BJ (cell line): ENCODE measurements at regions not wholly inside any gene's neighbourhood (a gene's known extent, or its start where the extent isn't known, plus 50 kb on each side); places are given as distances from the start of the nearest gene placed in this dataset.
A peak's percentile ranks its signal among the peaks of the same experiment; 100 is the strongest.

Experiments used
- CTCF ChIA-PET: fragments of 350-600 bp; formaldehyde crosslinking; extraction: SDS; loops from one replicate; lab custom pipeline; 2021; ENCODE audit warnings: antibody characterized with exemption, inconsistent platforms; lab: Yijun Ruan, JAX
- POLR2A ChIA-PET: fragments of 300-600 bp; sonication (Branson Sonifier 250); formaldehyde crosslinking; extraction: SDS; loops from one replicate; lab custom pipeline; 2021; ENCODE audit warnings: antibody characterized with exemption; lab: Charles Lee
- DNase-seq: peaks from one replicate; pipeline ENCODE4 v3.0.0-alpha.2; 2011; ENCODE audit warnings: low read depth
- H3K27me3 ChIP-seq: 2 replicates; pipeline ENCODE4 v1.6.0; 2011; ENCODE audit warnings: low read length; ENCODE audit not compliant: control insufficient read depth, insufficient read depth
- H3K36me3 ChIP-seq: 2 replicates; pipeline ENCODE4 v1.5.1; 2011; ENCODE audit warnings: low read length; ENCODE audit not compliant: control insufficient read depth, insufficient read depth
- H3K4me3 ChIP-seq: 2 replicates; pipeline ENCODE4 v1.5.1; 2011; ENCODE audit warnings: low read depth, mild to moderate bottlenecking, control low read depth, low read length
- CTCF ChIP-seq: IDR thresholded peaks from 2 replicates; pipeline ENCODE4 v1.5.1; 2011; ENCODE audit warnings: low read depth, mild to moderate bottlenecking, control low read depth, inconsistent platforms, low read length, moderate library complexity; ENCODE audit not compliant: insufficient read depth

DNA sequence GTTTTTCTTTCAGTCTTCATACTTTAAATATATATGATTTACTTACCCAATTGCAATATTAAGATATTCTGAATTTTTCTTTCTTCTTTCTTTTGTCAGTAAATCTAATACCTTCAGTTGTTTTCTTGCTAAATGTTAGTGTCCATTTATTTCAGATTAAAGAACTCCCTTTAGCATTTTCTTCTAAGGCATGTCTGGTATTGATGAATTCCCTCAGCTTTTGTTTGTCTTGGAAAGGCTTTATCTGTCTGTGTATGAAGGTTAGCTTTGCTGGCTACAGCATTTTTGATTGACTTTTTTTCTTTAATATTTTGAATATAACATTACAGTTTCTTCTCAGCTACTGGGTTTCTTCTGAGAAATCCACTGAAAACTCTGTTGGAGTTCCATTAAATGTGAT, 64.0 kb upstream of the PLSCR4 start:
- no peak for TF ChIP-seq CTCF
- no peak overlapping the region for H3K4me3 ChIP-seq
- no peaks in the 10 kb centered on the region for H3K36me3 ChIP-seq
- no peaks in the 10 kb centered on the region for H3K27me3 ChIP-seq
- no peak for DNase-seq
- CTCF ChIA-PET, result interaction anchor here (1.1 to 3.5 kb wide), 3 partner anchors 12 to 126 kb away, joined by 3 to 15 read pairs (median 6); no protein-coding TSS in a partner anchor
- POLR2A ChIA-PET, result no interaction called here

DNA sequence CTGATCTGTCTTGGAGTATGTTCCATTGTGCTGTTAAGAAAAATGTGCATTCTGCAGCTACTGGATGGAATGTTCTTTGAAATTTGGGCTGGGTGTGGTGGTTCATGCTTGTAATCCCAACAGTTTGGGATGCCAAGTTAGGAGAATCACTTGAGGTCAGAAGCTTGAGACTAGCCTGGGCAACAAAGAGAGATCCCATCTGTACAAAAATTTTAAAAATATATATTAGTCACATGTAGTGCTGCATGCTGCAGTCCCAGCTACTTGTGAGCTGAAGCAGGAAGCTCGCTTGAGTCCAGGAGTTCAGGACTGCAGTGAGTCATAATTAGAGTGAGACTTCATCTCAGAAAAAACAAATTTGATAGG, 62.8 kb upstream of the PLSCR4 start:
- Histone ChIP-seq H3K27me3 (no peaks in the 10 kb centered on the region), H3K36me3 (no peaks in the 10 kb centered on the region), H3K4me3 (no peak overlapping the region)
- peak; percentile 64 for DNase-seq
- ChIA-PET CTCF (interaction anchor here (0.8 to 3.5 kb wide), 8 partner anchors 11 to 218 kb away, joined by 3 to 15 read pairs (median 4); no protein-coding TSS in a partner anchor), POLR2A (no interaction called here)
- TF ChIP-seq CTCF, result no peak

DNA sequence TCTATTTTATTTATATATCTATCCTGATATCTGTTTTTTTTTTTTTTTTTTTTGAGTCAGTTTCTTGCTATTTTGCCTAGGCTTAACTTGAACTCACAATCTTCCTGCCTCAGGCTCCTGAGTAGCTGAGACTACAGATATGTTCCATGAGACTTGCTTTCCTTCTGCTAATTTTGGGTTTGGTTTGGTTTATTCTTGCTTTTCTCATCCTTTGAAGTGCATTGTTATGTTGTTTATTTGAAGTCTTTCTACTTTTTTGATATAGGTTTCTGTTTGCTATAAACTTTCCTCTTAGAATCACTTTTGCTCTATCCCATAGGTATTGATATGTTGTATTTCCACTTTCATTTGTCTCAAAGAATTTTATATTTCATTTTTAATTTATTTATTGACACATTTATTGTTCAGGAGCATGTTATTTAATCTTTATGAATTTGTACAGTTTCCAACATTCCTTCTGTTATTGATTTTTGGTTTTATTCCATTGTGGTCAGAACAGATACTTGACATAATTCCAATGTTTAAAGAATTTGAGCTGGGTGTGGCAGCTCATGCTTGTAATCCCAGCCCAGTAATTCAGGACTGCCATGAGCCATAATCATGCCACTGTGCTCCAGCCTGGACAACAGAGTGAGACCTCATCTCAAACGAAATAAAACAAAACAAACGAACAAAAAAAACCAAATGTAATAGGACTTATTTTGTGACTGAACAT, 62.3 kb upstream of the PLSCR4 start:
- POLR2A ChIA-PET, result no interaction called here
- H3K4me3 ChIP-seq, result no peak overlapping the region
- CTCF ChIA-PET, result interaction anchor here (0.8 to 3.5 kb wide), 8 partner anchors 11 to 219 kb away, joined by 3 to 15 read pairs (median 4); no protein-coding TSS in a partner anchor
- peak; percentile 49 for DNase-seq
- H3K36me3 ChIP-seq, result no peaks in the 10 kb centered on the region
- no peak for TF ChIP-seq CTCF
- H3K27me3 ChIP-seq, result no peaks in the 10 kb centered on the region

- H3K36me3 ChIP-seq, result no peaks in the 10 kb centered on the region
- ChIA-PET CTCF (no interaction called here), POLR2A (no interaction called here)
- peak; percentile 29 for DNase-seq
- no peaks in the 10 kb centered on the region for H3K27me3 ChIP-seq
- no peak overlapping the region for H3K4me3 ChIP-seq
- TF ChIP-seq CTCF, result no peak
Observed at GRCh38 chr3:146308682-146309081, 57.8 kb upstream of the PLSCR4 start.

DNA sequence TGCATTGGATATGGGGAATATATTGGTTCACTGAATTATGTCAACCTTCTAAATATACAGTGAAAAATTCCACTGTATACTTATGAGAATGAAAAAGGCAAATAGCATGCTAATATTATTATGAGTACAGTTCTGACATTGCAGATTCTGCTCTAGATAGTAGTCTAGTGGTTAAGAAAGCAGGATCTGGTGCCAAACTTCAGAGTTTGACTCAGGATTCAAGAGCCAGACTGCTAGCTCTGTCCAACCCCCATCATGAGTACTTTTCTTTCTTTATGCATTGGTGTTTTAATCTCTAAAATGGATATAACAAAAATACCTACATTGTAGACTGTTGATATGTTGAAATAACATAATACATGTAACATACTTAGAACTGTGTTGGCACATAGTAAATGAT, 57.3 kb upstream of the PLSCR4 start:
- CTCF ChIA-PET, result no interaction called here

More for the DNA sequence above, 57.3 kb upstream of the PLSCR4 start:
- no peaks in the 10 kb centered on the region for H3K27me3 ChIP-seq
- POLR2A ChIA-PET, result no interaction called here
- peak; percentile 47 for DNase-seq
- H3K36me3 ChIP-seq, result no peaks in the 10 kb centered on the region
- TF ChIP-seq CTCF, result no peak
- no peak overlapping the region for H3K4me3 ChIP-seq
